ENCODE measurements at regions not wholly inside any gene's neighbourhood (a gene's known extent, or its start where the extent isn't known, plus 50 kb on each side); places are given as distances from the start of the nearest gene placed in this dataset.
A peak's percentile ranks its signal among the peaks of the same experiment; 100 is the strongest.
"Not testable (repeated sequence)": the region's sequence is repeated elsewhere in the genome, so short reads cannot be mapped to it uniquely, and the experiment has no call there.

- no peaks in the 10 kb centered on the region for H3K9me3 Mint-ChIP-seq
- ATAC-seq (ENCODE audit: low read depth in 2 of 2) (peak in 1 of 2 donors; percentile 61), DNase-seq (peak; percentile 11)
- H3K27ac Mint-ChIP-seq: peak overlapping the region in 3 of 6 donors; percentile 65 to 79 (median 76)
- peaks cover 17 to 24% of the 10 kb centered on the region in 2 donors for H3K36me3 Mint-ChIP-seq
- no peaks in the 10 kb centered on the region for H3K27me3 Mint-ChIP-seq
- peaks cover 51 to 66% (median 65%) of the 10 kb centered on the region in 3 donors for H3K4me1 Mint-ChIP-seq
- H3K4me3 Mint-ChIP-seq: peak overlapping the region in 3 of 8 donors; percentile 3 to 48 (median 16)
Observed at GRCh38 chr18:46213295-46213694, 109.1 kb downstream of the HAUS1 start.

GRCh38 chr18:46214435-46214834, 110.2 kb downstream of the HAUS1 start:
- peaks cover 47 to 60% (median 58%) of the 10 kb centered on the region in 3 donors for H3K4me1 Mint-ChIP-seq

GRCh38 chr18:46215902-46216723, 111.9 kb downstream of the HAUS1 start:
- Mint-ChIP-seq H3K4me3 (no peak overlapping the region), H3K27ac (peak overlapping the region in 5 of 6 donors; percentile 2 to 40 (median 31)), H3K9me3 (no peaks in the 10 kb centered on the region), H3K4me1 (peaks cover 36 to 53% (median 42%) of the 10 kb centered on the region in 3 donors), H3K36me3 (peaks cover 17 to 21% of the 10 kb centered on the region in 2 donors), H3K27me3 (no peaks in the 10 kb centered on the region)
- no peak for DNase-seq
- no peak for ATAC-seq (ENCODE audit: low read depth in 2 of 2)

More at GRCh38 chr18:46214435-46214834, 110.2 kb downstream of the HAUS1 start:
- DNase-seq (no peak), ATAC-seq (ENCODE audit: low read depth in 2 of 2) (no peak)
- H3K27ac Mint-ChIP-seq: no peak overlapping the region
- H3K9me3 Mint-ChIP-seq: no peaks in the 10 kb centered on the region
- H3K4me3 Mint-ChIP-seq: no peak overlapping the region
- H3K27me3 Mint-ChIP-seq: no peaks in the 10 kb centered on the region
- H3K36me3 Mint-ChIP-seq: peaks cover 21 to 24% of the 10 kb centered on the region in 2 donors

- H3K36me3 Mint-ChIP-seq: peaks cover 17 to 21% of the 10 kb centered on the region in 2 donors
- peaks cover 31 to 51% (median 47%) of the 10 kb centered on the region in 3 donors for H3K4me1 Mint-ChIP-seq
- no peak overlapping the region for H3K4me3 Mint-ChIP-seq
- ATAC-seq (ENCODE audit: low read depth in 2 of 2) (no peak), DNase-seq (no peak)
- H3K27ac Mint-ChIP-seq: peak overlapping the region in 2 of 6 donors; percentile 29 to 30
- no peaks in the 10 kb centered on the region for H3K27me3 Mint-ChIP-seq
- no peaks in the 10 kb centered on the region for H3K9me3 Mint-ChIP-seq
Observed at GRCh38 chr18:46220116-46220515, 115.9 kb downstream of the HAUS1 start.

GRCh38 chr18:46222093-46222492, 117.9 kb downstream of the HAUS1 start:
- peak overlapping the region in 4 of 6 donors; percentile 8 to 60 (median 44) for H3K27ac Mint-ChIP-seq
- no peaks in the 10 kb centered on the region for H3K9me3 Mint-ChIP-seq
- no peaks in the 10 kb centered on the region for H3K27me3 Mint-ChIP-seq
- peaks cover 2 to 13% of the 10 kb centered on the region in 2 donors for H3K36me3 Mint-ChIP-seq
- H3K4me1 Mint-ChIP-seq: peaks cover 29 to 47% (median 40%) of the 10 kb centered on the region in 3 donors
- no peak for DNase-seq
- no peak for ATAC-seq (ENCODE audit: low read depth in 2 of 2)
- peak overlapping the region in 1 of 8 donors; percentile 42 for H3K4me3 Mint-ChIP-seq

- Mint-ChIP-seq H3K4me1 (peaks cover 26 to 46% (median 42%) of the 10 kb centered on the region in 3 donors), H3K9me3 (no peaks in the 10 kb centered on the region), H3K4me3 (peak overlapping the region in 1 of 8 donors; percentile 23), H3K36me3 (peaks cover 0 to 8% of the 10 kb centered on the region in 2 donors), H3K27me3 (no peaks in the 10 kb centered on the region), H3K27ac (peak overlapping the region in 5 of 6 donors; percentile 8 to 90 (median 47))
- peak; percentile 27 to 30 for ATAC-seq (ENCODE audit: low read depth in 2 of 2)
- DNase-seq: no peak
Observed at GRCh38 chr18:46222710-46223360, 118.7 kb downstream of the HAUS1 start.

- DNase-seq (no peak), ATAC-seq (ENCODE audit: low read depth in 2 of 2) (no peak)
- peaks cover 22 to 48% (median 33%) of the 10 kb centered on the region in 3 donors for H3K4me1 Mint-ChIP-seq
- no peaks in the 10 kb centered on the region for H3K9me3 Mint-ChIP-seq
- no peaks in the 10 kb centered on the region for H3K36me3 Mint-ChIP-seq
- no peak overlapping the region for H3K4me3 Mint-ChIP-seq
- H3K27me3 Mint-ChIP-seq: no peaks in the 10 kb centered on the region
- peak overlapping the region in 4 of 6 donors; percentile 8 to 85 (median 40) for H3K27ac Mint-ChIP-seq
Observed at GRCh38 chr18:46224181-46224775, 120.1 kb downstream of the HAUS1 start.

- no peak for DNase-seq
- Mint-ChIP-seq H3K36me3 (no peaks in the 10 kb centered on the region), H3K4me3 (no peak overlapping the region), H3K27ac (peak overlapping the region in 3 of 6 donors; percentile 14 to 57 (median 36)), H3K4me1 (peaks cover 22 to 40% (median 33%) of the 10 kb centered on the region in 3 donors), H3K9me3 (no peaks in the 10 kb centered on the region), H3K27me3 (no peaks in the 10 kb centered on the region)
- ATAC-seq (ENCODE audit: low read depth in 2 of 2): no peak
Observed at GRCh38 chr18:46226461-46226860, 122.3 kb downstream of the HAUS1 start.

GRCh38 chr18:46229641-46230040, 125.5 kb downstream of the HAUS1 start:
- peak overlapping the region in 1 of 6 donors; percentile 6 for H3K27ac Mint-ChIP-seq
- not testable (repeated sequence) for ATAC-seq (ENCODE audit: low read depth in 2 of 2); H3K4me3 Mint-ChIP-seq; DNase-seq; H3K36me3 Mint-ChIP-seq; H3K9me3 Mint-ChIP-seq; H3K27me3 Mint-ChIP-seq
- H3K4me1 Mint-ChIP-seq: peaks cover 7 to 19% (median 9%) of the 10 kb centered on the region in 3 donors

- peaks cover 19 to 27% (median 23%) of the 10 kb centered on the region in 3 donors for H3K4me1 Mint-ChIP-seq
- no peak for DNase-seq
- no peak for ATAC-seq (ENCODE audit: low read depth in 2 of 2)
- no peaks in the 10 kb centered on the region for H3K9me3 Mint-ChIP-seq
- H3K27me3 Mint-ChIP-seq: no peaks in the 10 kb centered on the region
- H3K36me3 Mint-ChIP-seq: peaks cover 0 to 3% of the 10 kb centered on the region in 2 donors
- H3K27ac Mint-ChIP-seq: peak overlapping the region in 2 of 6 donors; percentile 29 to 34
- H3K4me3 Mint-ChIP-seq: no peak overlapping the region
Observed at GRCh38 chr18:46236156-46236555, 132.0 kb downstream of the HAUS1 start.

- no peak for DNase-seq
- peaks cover 19 to 27% (median 23%) of the 10 kb centered on the region in 3 donors for H3K4me1 Mint-ChIP-seq
Observed at GRCh38 chr18:46237891-46238290, 133.7 kb downstream of the HAUS1 start.

GRCh38 chr18:46239549-46239948, 135.4 kb downstream of the HAUS1 start:
- ATAC-seq (ENCODE audit: low read depth in 2 of 2) (no peak), DNase-seq (no peak)
- H3K36me3 Mint-ChIP-seq: peaks cover 0 to 3% of the 10 kb centered on the region in 2 donors
- peaks cover 18 to 26% (median 25%) of the 10 kb centered on the region in 3 donors for H3K4me1 Mint-ChIP-seq
- H3K9me3 Mint-ChIP-seq: no peaks in the 10 kb centered on the region
- no peak overlapping the region for H3K4me3 Mint-ChIP-seq
- H3K27me3 Mint-ChIP-seq: no peaks in the 10 kb centered on the region
- peak overlapping the region in 2 of 6 donors; percentile 30 to 62 for H3K27ac Mint-ChIP-seq

More at GRCh38 chr18:46237891-46238290, 133.7 kb downstream of the HAUS1 start:
- Mint-ChIP-seq H3K9me3 (no peaks in the 10 kb centered on the region), H3K4me3 (no peak overlapping the region), H3K27ac (no peak overlapping the region), H3K36me3 (peaks cover 0 to 3% of the 10 kb centered on the region in 2 donors), H3K27me3 (no peaks in the 10 kb centered on the region)
- no peak for ATAC-seq (ENCODE audit: low read depth in 2 of 2)

GRCh38 chr18:46239998-46240397, 135.8 kb downstream of the HAUS1 start:
- DNase-seq (no peak), ATAC-seq (ENCODE audit: low read depth in 2 of 2) (no peak)
- no peaks in the 10 kb centered on the region for H3K9me3 Mint-ChIP-seq
- H3K27me3 Mint-ChIP-seq: no peaks in the 10 kb centered on the region
- H3K36me3 Mint-ChIP-seq: no peaks in the 10 kb centered on the region
- H3K27ac Mint-ChIP-seq: peak overlapping the region in 2 of 6 donors; percentile 30 to 62
- H3K4me3 Mint-ChIP-seq: no peak overlapping the region
- peaks cover 15 to 22% (median 20%) of the 10 kb centered on the region in 3 donors for H3K4me1 Mint-ChIP-seq

Measured in naive B cell (primary cell).